Neural cell (in vitro differentiated cells): ENCODE measurements at regions not wholly inside any gene's neighbourhood (a gene's known extent, or its start where the extent isn't known, plus 50 kb on each side); places are given as distances from the start of the nearest gene placed in this dataset.

Source experiments
- H2AFZ ChIP-seq: fragments of 200-600, 300-800 bp; sonication (generic), shearing (Covaris generic); 2 replicates; pipeline ENCODE4 v1.6.0; 2014; ENCODE audit warnings: low read depth, mild to moderate bottlenecking, antibody characterized with exemption, low read length, moderate library complexity
- H3F3A ChIP-seq: fragments of 200-600 bp; shearing (Covaris generic); 2 replicates; pipeline ENCODE4 v1.6.1; 2016; ENCODE audit warnings: mild to moderate bottlenecking, moderate library complexity, mixed read lengths, antibody characterized with exemption, low read length; ENCODE audit not compliant: insufficient read depth, poor library complexity, severe bottlenecking
- H3K27ac ChIP-seq: fragments of 200-600, 300-800 bp; sonication (generic), shearing (Covaris generic); 2 replicates; pipeline ENCODE4 v1.5.1; 2014; ENCODE audit warnings: mild to moderate bottlenecking, low read length, moderate library complexity
- H3K27me3 ChIP-seq: fragments of 300-800, 200-600 bp; sonication (generic), shearing (Covaris generic); 2 replicates; pipeline ENCODE4 v1.6.0; 2014; ENCODE audit warnings: mild to moderate bottlenecking, low read depth, low read length, moderate library complexity; ENCODE audit not compliant: insufficient read depth
- H3K36me3 ChIP-seq: fragments of 300-800, 200-600 bp; sonication (generic), shearing (Covaris generic); 2 replicates; pipeline ENCODE4 v1.5.1; 2014; ENCODE audit warnings: mild to moderate bottlenecking, antibody characterized with exemption, low read length, moderate library complexity; ENCODE audit not compliant: insufficient read depth
- H3K4me2 ChIP-seq: fragments of 300-800, 200-600 bp; sonication (generic), shearing (Covaris generic); 2 replicates; pipeline ENCODE4 v1.6.0; 2014; ENCODE audit warnings: mild to moderate bottlenecking, low read length
- H3K4me3 ChIP-seq: fragments of 300-800, 200-600 bp; sonication (generic), shearing (Covaris generic); 2 replicates; pipeline ENCODE4 v1.5.1; 2014; ENCODE audit warnings: mild to moderate bottlenecking, low read length, moderate library complexity
- H3K79me2 ChIP-seq: fragments of 200-600 bp; shearing (Covaris generic); replicated peaks from 2 replicates; pipeline ENCODE4 v1.6.0; 2014; ENCODE audit warnings: mild to moderate bottlenecking, low read length, moderate library complexity; ENCODE audit not compliant: insufficient read depth
- H3K9ac ChIP-seq: fragments of 300-800, 200-600 bp; sonication (generic), shearing (Covaris generic); 2 replicates; pipeline ENCODE4 v1.6.1; 2016; ENCODE audit warnings: mild to moderate bottlenecking, low read length, mixed read lengths
- H3K9me2 ChIP-seq: fragments of 200-600 bp; shearing (Covaris generic); 2 replicates; pipeline ENCODE4 v1.6.1; 2016; ENCODE audit warnings: mild to moderate bottlenecking, low read length, mixed read lengths; ENCODE audit not compliant: insufficient read depth
- H3K9me3 ChIP-seq: fragments of 200-600, 300-800 bp; sonication (generic), shearing (Covaris generic); 2 replicates; pipeline ENCODE4 v1.6.1; 2016; ENCODE audit warnings: mild to moderate bottlenecking, mixed run types, low read length, moderate library complexity, mixed read lengths
- H4K20me1 ChIP-seq: fragments of 200-600 bp; shearing (Covaris generic); 2 replicates; pipeline ENCODE4 v1.6.1; 2016; ENCODE audit warnings: mild to moderate bottlenecking, mixed run types; ENCODE audit not compliant: insufficient read depth
- EP300 ChIP-seq: fragments of 450-650 bp; conservative IDR thresholded peaks from 2 replicates; pipeline ENCODE4 v1.6.1; 2014; ENCODE audit warnings: antibody characterized with exemption, mild to moderate bottlenecking, moderate library complexity; ENCODE audit not compliant: poor library complexity, severe bottlenecking
- EZH2 ChIP-seq: fragments of 200-600, 300-800 bp; shearing (Covaris generic), sonication (generic); IDR thresholded peaks from 2 replicates; pipeline ENCODE4 v1.6.1; 2014; ENCODE audit warnings: antibody characterized with exemption, low read length, borderline replicate concordance, mild to moderate bottlenecking; ENCODE audit not compliant: insufficient read depth, poor library complexity, severe bottlenecking
- MXI1 ChIP-seq: fragments of 450-650 bp; conservative IDR thresholded peaks from 2 replicates; pipeline ENCODE4 v1.6.1; 2014; ENCODE audit warnings: antibody characterized with exemption, mild to moderate bottlenecking; ENCODE audit not compliant: poor library complexity, severe bottlenecking
- POLR2AphosphoS5 ChIP-seq: IDR thresholded peaks from 2 replicates; pipeline ENCODE4 v1.6.1; 2012
- RAD21 ChIP-seq: fragments of 450-650 bp; conservative IDR thresholded peaks from 2 replicates; pipeline ENCODE4 v1.6.1; 2014; ENCODE audit warnings: antibody characterized with exemption, mild to moderate bottlenecking, moderate library complexity
- SMC3 ChIP-seq: fragments of 450-650 bp; conservative IDR thresholded peaks from 2 replicates; pipeline ENCODE4 v1.6.1; 2014; ENCODE audit warnings: antibody characterized with exemption, mild to moderate bottlenecking, moderate library complexity; ENCODE audit not compliant: poor library complexity
- TAF1 ChIP-seq: IDR thresholded peaks from 2 replicates; pipeline ENCODE4 v1.6.1; 2012; ENCODE audit warnings: low read depth
- TF ChIP-seq, protein P1 (sequence below): fragments of 450-650 bp; IDR thresholded peaks from 2 replicates; pipeline ENCODE4 v1.5.1; 2014; ENCODE audit warnings: antibody characterized with exemption, mild to moderate bottlenecking, moderate library complexity; ENCODE audit not compliant: poor library complexity, severe bottlenecking
- TF ChIP-seq, protein P2 (sequence below): IDR thresholded peaks from 2 replicates; pipeline ENCODE4 v1.6.1; 2012; ENCODE audit warnings: borderline replicate concordance

DNA sequence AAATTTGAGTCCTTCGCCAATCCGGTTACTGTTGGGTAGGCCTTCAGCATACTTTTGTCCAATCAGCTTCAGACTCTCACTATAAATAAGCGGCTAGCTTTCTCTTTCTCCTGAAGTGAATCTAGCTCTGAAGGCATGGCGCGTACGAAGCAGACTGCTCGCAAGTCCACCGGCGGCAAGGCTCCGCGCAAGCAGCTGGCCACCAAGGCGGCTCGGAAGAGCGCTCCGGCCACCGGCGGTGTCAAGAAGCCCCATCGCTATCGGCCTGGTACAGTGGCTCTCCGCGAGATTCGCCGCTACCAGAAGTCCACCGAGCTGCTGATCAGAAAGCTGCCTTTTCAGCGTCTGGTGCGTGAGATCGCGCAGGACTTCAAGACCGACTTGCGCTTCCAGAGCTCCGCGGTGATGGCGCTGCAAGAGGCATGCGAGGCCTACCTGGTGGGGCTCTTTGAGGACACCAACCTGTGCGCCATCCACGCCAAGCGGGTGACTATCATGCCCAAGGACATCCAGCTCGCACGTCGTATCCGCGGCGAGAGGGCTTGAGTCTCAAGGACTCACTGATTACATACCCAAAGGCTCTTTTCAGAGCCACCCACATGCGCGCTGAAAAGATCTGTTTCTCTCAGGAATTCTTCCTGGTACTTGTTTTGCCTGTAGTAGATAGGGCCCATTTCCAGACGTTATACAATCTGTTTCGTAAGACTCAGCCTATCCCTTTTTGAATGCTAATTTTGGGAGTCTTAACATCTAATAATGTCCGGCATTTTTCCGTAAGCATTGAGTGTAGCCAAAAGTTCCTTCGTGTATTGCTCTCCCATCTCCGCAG is 102.0 kb downstream of the OR2B2 start:
- peak overlapping the region; percentile 61 for H3K9ac ChIP-seq
- no peaks in the 10 kb centered on the region for H3K36me3 ChIP-seq
- peak overlapping the region; percentile 50 for H3K27ac ChIP-seq
- no peaks in the 10 kb centered on the region for H3K9me2 ChIP-seq
- peaks cover 3% of the 10 kb centered on the region for H3F3A ChIP-seq
- no peaks in the 10 kb centered on the region for H3K9me3 ChIP-seq
- H3K4me3 ChIP-seq: peak overlapping the region; percentile 70
- no peaks in the 10 kb centered on the region for H4K20me1 ChIP-seq
- H2AFZ ChIP-seq: no peak overlapping the region
- peaks cover 2% of the 10 kb centered on the region for H3K79me2 ChIP-seq
- no peaks in the 10 kb centered on the region for H3K27me3 ChIP-seq
- peak; percentile 90 for TF ChIP-seq MXI1
- TF ChIP-seq EP300: peak; percentile 34
- TF ChIP-seq POLR2AphosphoS5: peak; percentile 98
- TF ChIP-seq, protein P1, sequence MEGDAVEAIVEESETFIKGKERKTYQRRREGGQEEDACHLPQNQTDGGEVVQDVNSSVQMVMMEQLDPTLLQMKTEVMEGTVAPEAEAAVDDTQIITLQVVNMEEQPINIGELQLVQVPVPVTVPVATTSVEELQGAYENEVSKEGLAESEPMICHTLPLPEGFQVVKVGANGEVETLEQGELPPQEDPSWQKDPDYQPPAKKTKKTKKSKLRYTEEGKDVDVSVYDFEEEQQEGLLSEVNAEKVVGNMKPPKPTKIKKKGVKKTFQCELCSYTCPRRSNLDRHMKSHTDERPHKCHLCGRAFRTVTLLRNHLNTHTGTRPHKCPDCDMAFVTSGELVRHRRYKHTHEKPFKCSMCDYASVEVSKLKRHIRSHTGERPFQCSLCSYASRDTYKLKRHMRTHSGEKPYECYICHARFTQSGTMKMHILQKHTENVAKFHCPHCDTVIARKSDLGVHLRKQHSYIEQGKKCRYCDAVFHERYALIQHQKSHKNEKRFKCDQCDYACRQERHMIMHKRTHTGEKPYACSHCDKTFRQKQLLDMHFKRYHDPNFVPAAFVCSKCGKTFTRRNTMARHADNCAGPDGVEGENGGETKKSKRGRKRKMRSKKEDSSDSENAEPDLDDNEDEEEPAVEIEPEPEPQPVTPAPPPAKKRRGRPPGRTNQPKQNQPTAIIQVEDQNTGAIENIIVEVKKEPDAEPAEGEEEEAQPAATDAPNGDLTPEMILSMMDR: peak; percentile 63
- no peak for TF ChIP-seq EZH2
- TF ChIP-seq RAD21: peak; percentile 37
- TF ChIP-seq SMC3: peak; percentile 45
- TF ChIP-seq, protein P2, sequence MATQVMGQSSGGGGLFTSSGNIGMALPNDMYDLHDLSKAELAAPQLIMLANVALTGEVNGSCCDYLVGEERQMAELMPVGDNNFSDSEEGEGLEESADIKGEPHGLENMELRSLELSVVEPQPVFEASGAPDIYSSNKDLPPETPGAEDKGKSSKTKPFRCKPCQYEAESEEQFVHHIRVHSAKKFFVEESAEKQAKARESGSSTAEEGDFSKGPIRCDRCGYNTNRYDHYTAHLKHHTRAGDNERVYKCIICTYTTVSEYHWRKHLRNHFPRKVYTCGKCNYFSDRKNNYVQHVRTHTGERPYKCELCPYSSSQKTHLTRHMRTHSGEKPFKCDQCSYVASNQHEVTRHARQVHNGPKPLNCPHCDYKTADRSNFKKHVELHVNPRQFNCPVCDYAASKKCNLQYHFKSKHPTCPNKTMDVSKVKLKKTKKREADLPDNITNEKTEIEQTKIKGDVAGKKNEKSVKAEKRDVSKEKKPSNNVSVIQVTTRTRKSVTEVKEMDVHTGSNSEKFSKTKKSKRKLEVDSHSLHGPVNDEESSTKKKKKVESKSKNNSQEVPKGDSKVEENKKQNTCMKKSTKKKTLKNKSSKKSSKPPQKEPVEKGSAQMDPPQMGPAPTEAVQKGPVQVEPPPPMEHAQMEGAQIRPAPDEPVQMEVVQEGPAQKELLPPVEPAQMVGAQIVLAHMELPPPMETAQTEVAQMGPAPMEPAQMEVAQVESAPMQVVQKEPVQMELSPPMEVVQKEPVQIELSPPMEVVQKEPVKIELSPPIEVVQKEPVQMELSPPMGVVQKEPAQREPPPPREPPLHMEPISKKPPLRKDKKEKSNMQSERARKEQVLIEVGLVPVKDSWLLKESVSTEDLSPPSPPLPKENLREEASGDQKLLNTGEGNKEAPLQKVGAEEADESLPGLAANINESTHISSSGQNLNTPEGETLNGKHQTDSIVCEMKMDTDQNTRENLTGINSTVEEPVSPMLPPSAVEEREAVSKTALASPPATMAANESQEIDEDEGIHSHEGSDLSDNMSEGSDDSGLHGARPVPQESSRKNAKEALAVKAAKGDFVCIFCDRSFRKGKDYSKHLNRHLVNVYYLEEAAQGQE: peak; percentile 62
- peak; percentile 57 for TF ChIP-seq TAF1
- peak overlapping the region; percentile 82 for H3K4me2 ChIP-seq

DNA sequence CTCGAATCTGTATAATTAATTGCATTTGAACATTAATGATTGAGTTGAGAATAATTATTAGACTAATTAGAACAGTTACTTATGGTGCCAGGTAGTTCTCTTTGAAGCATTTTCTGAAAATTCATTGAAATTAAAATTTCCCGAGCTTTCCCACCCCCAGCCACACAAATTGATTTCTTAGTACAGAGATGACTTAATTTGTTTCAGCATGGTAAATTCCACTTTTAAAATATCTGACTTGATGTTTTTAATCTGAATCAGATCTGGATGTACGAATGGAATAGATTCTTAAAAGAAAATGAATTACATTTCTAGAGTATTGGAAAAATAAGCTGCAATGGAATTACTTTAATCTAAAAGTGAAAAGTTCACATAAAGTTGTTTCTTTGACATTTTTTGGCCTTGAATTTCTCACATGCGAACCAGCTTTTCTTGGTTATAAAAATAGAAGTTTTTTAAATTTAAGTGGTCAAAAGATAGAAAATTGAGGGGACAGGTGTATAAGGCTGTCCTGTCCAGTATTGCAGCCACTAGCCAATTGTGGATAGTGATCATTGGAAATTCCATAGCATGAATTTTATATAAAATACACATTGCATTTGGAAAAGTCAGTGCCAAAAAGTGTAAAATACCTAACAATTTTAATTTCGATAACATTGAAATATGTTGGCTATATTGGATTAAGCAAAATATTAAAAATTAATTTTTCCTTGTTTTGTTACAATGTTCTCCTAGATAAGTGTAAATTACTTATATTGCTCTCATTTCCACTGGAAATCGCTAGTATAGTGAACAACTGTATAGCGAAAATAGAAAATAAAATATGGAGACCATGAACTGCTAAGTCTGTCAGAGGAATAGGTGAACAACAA is 102.9 kb downstream of the OR2B2 start:
- TF ChIP-seq MXI1 (no peak), EP300 (no peak), TAF1 (no peak), SMC3 (no peak), POLR2AphosphoS5 (no peak), EZH2 (no peak), RAD21 (no peak)
- TF ChIP-seq, protein P2: no peak
- TF ChIP-seq, protein P1: no peak
- Histone ChIP-seq H3K4me2 (no peak overlapping the region), H3K4me3 (peak overlapping the region; percentile 71), H3K9ac (no peak overlapping the region), H3K36me3 (no peaks in the 10 kb centered on the region), H3F3A (peaks cover 3% of the 10 kb centered on the region), H3K27me3 (no peaks in the 10 kb centered on the region), H3K9me2 (no peaks in the 10 kb centered on the region), H4K20me1 (no peaks in the 10 kb centered on the region), H3K9me3 (no peaks in the 10 kb centered on the region), H3K27ac (no peak overlapping the region), H2AFZ (no peak overlapping the region), H3K79me2 (peaks cover 2% of the 10 kb centered on the region)
